Activated T-cell treated with anti-CD3 and anti-CD28 coated beads, Interleukin-2, amount 50 U/mL, for 24 hours (primary cell): ENCODE measurements at regions not wholly inside any gene's neighbourhood (a gene's known extent, or its start where the extent isn't known, plus 50 kb on each side); places are given as distances from the start of the nearest gene placed in this dataset.

Experiments used
- DNase-seq: peaks from one replicate; pipeline ENCODE4 v3.0.0-alpha.2; 2020
- H3K27ac Mint-ChIP-seq: 2 replicates; pipeline ENCODE4 v1.8.0; 2020; ENCODE audit warnings: mild to moderate bottlenecking, mixed read lengths
- H3K27me3 Mint-ChIP-seq: 2 replicates; pipeline ENCODE4 v1.8.0; 2020; ENCODE audit warnings: mixed read lengths
- H3K36me3 Mint-ChIP-seq: 2 replicates; pipeline ENCODE4 v1.8.0; 2020; ENCODE audit warnings: low read depth, mixed read lengths
- H3K4me1 Mint-ChIP-seq: 2 replicates; pipeline ENCODE4 v1.8.0; 2020; ENCODE audit warnings: low read depth, mixed read lengths
- H3K4me3 Mint-ChIP-seq: 2 replicates; pipeline ENCODE4 v1.8.0; 2020; ENCODE audit warnings: mild to moderate bottlenecking, moderate library complexity, mixed read lengths
- H3K9me3 Mint-ChIP-seq: 2 replicates; pipeline ENCODE4 v1.8.0; 2020; ENCODE audit warnings: mixed read lengths

- Mint-ChIP-seq H3K4me1 (no peaks in the 10 kb centered on the region), H3K36me3 (no peaks in the 10 kb centered on the region), H3K27me3 (peaks cover 25% of the 10 kb centered on the region), H3K9me3 (no peaks in the 10 kb centered on the region), H3K4me3 (no peak overlapping the region), H3K27ac (no peak overlapping the region)
- DNase-seq: no peak
Observed at GRCh38 chr7:26444555-26444954, 152.9 kb downstream of the SNX10 start.

GRCh38 chr7:26447116-26447515 is 155.5 kb downstream of the SNX10 start:
- no peaks in the 10 kb centered on the region for H3K36me3 Mint-ChIP-seq
- H3K27me3 Mint-ChIP-seq: peaks cover 25% of the 10 kb centered on the region
- no peak overlapping the region for H3K27ac Mint-ChIP-seq
- H3K9me3 Mint-ChIP-seq: no peaks in the 10 kb centered on the region
- H3K4me1 Mint-ChIP-seq: no peaks in the 10 kb centered on the region
- no peak for DNase-seq
- H3K4me3 Mint-ChIP-seq: no peak overlapping the region

DNA sequence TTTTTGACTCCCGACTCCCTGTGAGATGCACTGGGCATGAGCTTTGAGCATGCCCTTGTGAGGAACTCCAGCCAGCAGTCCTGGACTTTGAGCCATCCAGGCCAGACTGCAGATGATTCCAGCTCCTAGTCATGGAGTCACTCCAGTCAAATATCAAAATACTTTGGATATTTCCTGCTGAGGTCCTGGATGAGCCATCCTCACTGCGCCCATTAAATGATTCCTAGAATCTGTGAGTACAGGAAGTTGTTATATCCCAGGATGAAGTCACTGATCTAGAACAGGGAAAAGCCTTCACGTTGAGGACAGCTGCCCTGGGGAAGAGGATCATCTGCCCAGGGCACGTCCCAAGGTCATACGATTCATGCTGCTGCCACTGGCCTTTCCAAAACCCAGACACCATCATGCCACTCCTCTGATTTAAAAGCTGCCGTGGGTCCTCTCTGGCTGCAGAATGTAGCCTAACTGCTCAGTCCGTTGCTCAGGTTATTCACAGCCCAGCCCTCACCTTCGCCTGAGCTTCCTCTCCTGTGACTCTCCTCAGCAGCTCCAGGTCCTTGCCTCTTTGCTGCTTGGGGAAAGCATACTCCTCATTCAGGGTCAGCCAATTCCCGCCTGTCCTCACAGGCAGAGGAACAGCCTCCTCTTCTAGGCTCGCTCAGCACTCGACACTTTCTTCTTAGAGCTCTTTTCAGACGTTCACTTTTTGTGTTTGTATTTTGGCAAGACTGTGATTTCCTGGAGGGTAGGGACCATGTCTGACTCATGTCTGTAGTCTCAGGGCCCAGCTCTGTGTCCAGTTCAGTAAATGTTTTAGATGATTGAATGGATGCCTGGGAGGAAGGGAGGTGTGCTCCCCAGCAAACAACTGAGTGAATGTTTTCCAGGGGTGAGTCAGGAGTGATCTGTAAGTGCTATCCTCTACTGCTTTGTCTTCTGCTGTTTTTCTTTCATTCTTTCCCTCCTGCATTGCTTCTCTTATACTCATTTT is 157.8 kb downstream of the SNX10 start:
- Mint-ChIP-seq H3K4me3 (no peak overlapping the region), H3K4me1 (no peaks in the 10 kb centered on the region), H3K36me3 (no peaks in the 10 kb centered on the region), H3K27ac (no peak overlapping the region), H3K9me3 (no peaks in the 10 kb centered on the region), H3K27me3 (peaks cover 20% of the 10 kb centered on the region)
- DNase-seq: no peak

- Mint-ChIP-seq H3K4me1 (no peaks in the 10 kb centered on the region), H3K27ac (no peak overlapping the region)
- DNase-seq: no peak
Observed at GRCh38 chr7:26451997-26452396, 160.3 kb downstream of the SNX10 start.

DNA sequence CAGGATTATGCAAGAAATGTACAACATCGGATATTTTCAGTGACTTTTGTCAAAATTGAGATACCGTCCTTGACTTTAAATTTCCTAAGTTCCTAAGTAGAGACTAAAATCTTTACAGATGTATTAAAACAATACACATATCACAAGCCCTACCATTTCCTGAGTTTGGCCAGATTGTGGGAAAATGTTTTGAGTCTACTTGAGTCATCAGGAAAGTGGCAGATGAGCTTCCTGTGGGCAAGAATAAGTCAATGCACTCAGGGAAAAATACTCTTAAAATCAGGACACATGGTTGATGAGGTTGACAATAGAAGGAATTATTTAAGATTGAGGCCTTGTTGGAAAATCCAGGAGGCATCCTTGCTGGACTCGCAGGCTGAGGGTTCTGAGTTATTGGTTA is 162.5 kb downstream of the SNX10 start:
- Mint-ChIP-seq H3K4me1 (no peaks in the 10 kb centered on the region), H3K27me3 (no peaks in the 10 kb centered on the region), H3K36me3 (no peaks in the 10 kb centered on the region), H3K27ac (no peak overlapping the region), H3K9me3 (no peaks in the 10 kb centered on the region), H3K4me3 (no peak overlapping the region)
- DNase-seq: no peak

More at GRCh38 chr7:26451997-26452396, 160.3 kb downstream of the SNX10 start:
- Mint-ChIP-seq H3K27me3 (peaks cover 10% of the 10 kb centered on the region), H3K4me3 (no peak overlapping the region), H3K36me3 (no peaks in the 10 kb centered on the region), H3K9me3 (no peaks in the 10 kb centered on the region)

DNA sequence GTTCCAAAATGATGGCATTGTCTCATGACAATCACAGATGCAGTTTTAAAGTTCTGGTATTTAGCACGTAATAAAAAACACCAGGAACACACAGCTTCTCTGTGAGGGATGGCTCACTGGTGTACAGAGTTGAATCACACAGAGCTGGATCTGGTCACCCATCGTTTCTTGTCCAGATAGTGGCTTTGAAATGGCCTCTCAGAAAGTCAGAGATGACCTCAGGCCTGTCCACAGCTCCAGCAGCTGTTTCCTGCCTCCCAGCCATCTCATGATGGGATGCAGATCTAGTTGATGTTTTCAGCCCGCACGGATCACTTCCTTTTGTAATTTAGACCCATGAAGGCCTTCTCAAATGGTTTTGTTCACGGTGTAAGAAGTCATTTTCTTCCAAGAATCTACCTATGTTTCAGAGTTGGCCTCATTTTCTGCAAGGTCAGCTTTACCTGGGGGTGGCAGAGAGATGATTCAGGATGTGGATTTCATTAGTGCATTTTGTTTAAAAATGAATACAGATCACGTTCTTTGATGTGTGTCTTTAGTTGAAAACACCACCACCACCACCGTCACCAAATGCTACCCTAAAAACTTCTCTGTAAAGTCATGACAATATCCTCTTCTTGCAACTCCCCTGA is 166.2 kb downstream of the SNX10 start:
- DNase-seq: no peak
- no peak overlapping the region for H3K4me3 Mint-ChIP-seq

DNA sequence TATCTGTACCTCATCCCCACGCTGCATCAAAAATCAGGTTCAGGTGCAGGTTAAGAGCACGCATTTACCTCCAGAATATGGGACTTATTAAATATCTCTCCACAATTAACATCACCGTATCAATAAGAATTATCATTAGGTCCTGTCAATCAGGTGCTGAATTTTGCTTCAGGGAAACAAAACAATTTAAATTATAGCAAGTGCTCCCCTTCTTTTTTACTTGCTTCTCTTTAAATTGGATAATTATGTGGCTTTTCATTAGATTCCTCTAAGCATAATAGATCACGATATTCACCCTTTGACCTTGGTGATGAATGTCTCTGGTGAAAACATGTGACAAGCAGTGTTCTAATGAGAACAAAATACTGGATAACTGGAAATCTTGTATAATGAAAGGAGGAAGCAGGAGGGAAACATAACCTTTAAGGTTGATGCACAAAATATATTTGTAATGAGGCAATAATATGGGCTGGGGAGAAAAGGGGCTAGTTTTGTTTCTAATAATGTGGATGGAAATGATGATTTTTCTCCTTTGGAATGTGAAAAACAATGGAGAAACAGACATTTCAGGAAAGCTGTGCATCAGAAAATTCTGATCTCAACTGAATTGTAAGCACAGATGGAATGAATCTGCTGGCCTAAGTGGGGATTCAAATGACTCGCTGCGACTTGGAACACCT is 166.9 kb downstream of the SNX10 start:
- no peaks in the 10 kb centered on the region for H3K36me3 Mint-ChIP-seq
- DNase-seq: no peak
- H3K27me3 Mint-ChIP-seq: peaks cover 3% of the 10 kb centered on the region
- no peaks in the 10 kb centered on the region for H3K9me3 Mint-ChIP-seq
- no peak overlapping the region for H3K27ac Mint-ChIP-seq
- no peak overlapping the region for H3K4me3 Mint-ChIP-seq
- H3K4me1 Mint-ChIP-seq: no peaks in the 10 kb centered on the region

More for the DNA sequence above, 166.2 kb downstream of the SNX10 start:
- no peaks in the 10 kb centered on the region for H3K4me1 Mint-ChIP-seq
- H3K9me3 Mint-ChIP-seq: no peaks in the 10 kb centered on the region
- peaks cover 3% of the 10 kb centered on the region for H3K27me3 Mint-ChIP-seq
- no peak overlapping the region for H3K27ac Mint-ChIP-seq
- H3K36me3 Mint-ChIP-seq: no peaks in the 10 kb centered on the region

- no peak overlapping the region for H3K4me3 Mint-ChIP-seq
- H3K27ac Mint-ChIP-seq: no peak overlapping the region
- no peaks in the 10 kb centered on the region for H3K4me1 Mint-ChIP-seq
- H3K27me3 Mint-ChIP-seq: peaks cover 6% of the 10 kb centered on the region
- H3K9me3 Mint-ChIP-seq: no peaks in the 10 kb centered on the region
- no peak for DNase-seq
- no peaks in the 10 kb centered on the region for H3K36me3 Mint-ChIP-seq
Observed at GRCh38 chr7:26459540-26460193, 168.0 kb downstream of the SNX10 start.

- H3K36me3 Mint-ChIP-seq: no peaks in the 10 kb centered on the region
- H3K4me3 Mint-ChIP-seq: no peak overlapping the region
- DNase-seq: no peak
- H3K27me3 Mint-ChIP-seq: peaks cover 6% of the 10 kb centered on the region
- no peaks in the 10 kb centered on the region for H3K4me1 Mint-ChIP-seq
- no peaks in the 10 kb centered on the region for H3K9me3 Mint-ChIP-seq
- H3K27ac Mint-ChIP-seq: no peak overlapping the region
Observed at GRCh38 chr7:26460351-26461085, 168.9 kb downstream of the SNX10 start.

DNA sequence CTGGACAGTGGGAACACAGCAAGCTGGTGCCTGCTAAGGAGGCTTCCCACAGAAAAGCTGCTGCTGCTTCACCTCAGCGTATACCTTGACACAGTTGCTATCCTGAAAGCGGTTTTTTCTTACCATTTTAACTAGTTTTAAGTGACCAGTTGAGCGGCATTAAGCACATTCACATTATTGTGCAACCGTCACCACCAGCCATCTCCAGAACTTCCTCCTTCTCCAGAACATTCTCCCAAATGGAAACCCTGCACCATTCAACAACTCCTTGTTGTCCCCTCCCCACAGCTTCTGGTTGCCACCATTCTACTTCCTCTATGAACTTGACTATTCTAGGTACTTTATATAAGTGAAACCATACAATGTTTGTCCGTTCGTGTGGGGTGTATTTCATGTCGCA is 169.9 kb downstream of the SNX10 start:
- Mint-ChIP-seq H3K4me3 (no peak overlapping the region), H3K27me3 (peaks cover 6% of the 10 kb centered on the region), H3K9me3 (no peaks in the 10 kb centered on the region), H3K27ac (no peak overlapping the region), H3K36me3 (no peaks in the 10 kb centered on the region), H3K4me1 (no peaks in the 10 kb centered on the region)
- DNase-seq: no peak

DNA sequence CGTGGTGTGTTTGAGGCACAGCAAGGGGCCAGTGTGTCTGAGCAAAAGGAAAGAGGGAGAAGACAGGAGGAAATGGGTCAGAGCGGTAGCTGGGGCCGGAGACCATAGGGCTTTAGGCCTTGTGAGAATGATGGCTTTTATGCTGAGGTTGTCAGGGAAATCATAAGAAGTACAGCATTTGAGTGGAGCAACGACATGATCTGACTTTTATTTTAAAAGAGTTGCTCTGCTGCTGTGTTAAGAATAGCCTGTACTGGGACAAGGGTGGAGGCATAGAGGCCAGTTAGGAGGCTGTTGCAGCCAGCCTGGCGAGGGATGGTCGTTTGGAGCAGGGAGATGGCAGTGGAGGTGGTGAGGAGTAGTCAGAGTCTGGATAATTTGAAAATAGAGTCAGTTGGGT is 174.3 kb downstream of the SNX10 start:
- no peak overlapping the region for H3K4me3 Mint-ChIP-seq
- no peaks in the 10 kb centered on the region for H3K9me3 Mint-ChIP-seq
- H3K4me1 Mint-ChIP-seq: no peaks in the 10 kb centered on the region
- no peak overlapping the region for H3K27ac Mint-ChIP-seq
- peaks cover 6% of the 10 kb centered on the region for H3K27me3 Mint-ChIP-seq
- H3K36me3 Mint-ChIP-seq: no peaks in the 10 kb centered on the region
- no peak for DNase-seq

DNA sequence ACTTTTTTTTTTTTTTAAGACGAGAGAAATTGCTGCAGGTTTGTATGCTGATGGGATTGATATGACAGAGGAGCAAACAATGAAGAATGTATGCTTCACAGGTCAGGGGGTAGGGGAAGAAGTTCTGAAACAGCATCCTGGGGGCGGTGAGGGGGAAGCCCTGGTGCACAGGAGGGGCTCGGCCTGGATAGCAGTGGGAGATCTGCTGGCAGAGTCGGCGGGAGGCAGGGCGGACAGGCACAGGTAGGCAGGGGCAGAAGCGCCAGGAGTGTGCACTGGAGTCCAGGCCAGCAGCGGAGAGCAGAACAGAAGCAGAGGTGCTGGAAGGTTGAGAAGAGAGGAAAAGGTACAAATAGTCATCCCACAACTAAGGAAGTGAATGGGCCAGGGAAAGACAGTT is 175.4 kb downstream of the SNX10 start:
- Mint-ChIP-seq H3K27me3 (peaks cover 3% of the 10 kb centered on the region), H3K36me3 (no peaks in the 10 kb centered on the region), H3K27ac (no peak overlapping the region), H3K4me1 (no peaks in the 10 kb centered on the region), H3K4me3 (no peak overlapping the region), H3K9me3 (no peaks in the 10 kb centered on the region)
- DNase-seq: no peak

DNA sequence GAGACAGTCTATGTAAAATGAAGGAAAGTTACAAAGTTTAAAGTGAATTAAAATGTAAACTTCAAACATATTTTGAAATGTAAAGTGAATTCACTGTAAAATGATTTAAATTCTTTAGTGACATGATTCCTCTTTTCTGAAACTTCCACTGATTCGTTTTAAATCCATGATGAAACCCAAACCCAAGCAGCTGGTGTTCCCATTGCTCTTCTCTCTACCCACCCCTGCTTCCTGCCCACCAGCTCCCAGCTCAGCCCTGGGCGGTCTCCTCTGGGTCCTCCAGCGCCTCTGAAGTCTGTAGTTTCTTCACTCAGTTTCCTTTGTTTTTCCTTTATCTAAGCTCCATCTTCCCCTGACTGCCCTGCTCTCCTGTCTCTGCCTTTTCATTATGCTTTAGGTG is 175.9 kb downstream of the SNX10 start:
- peaks cover 6% of the 10 kb centered on the region for H3K27me3 Mint-ChIP-seq
- no peak for DNase-seq
- H3K27ac Mint-ChIP-seq: no peak overlapping the region
- H3K9me3 Mint-ChIP-seq: no peaks in the 10 kb centered on the region
- no peaks in the 10 kb centered on the region for H3K36me3 Mint-ChIP-seq
- H3K4me3 Mint-ChIP-seq: no peak overlapping the region
- H3K4me1 Mint-ChIP-seq: no peaks in the 10 kb centered on the region

DNA sequence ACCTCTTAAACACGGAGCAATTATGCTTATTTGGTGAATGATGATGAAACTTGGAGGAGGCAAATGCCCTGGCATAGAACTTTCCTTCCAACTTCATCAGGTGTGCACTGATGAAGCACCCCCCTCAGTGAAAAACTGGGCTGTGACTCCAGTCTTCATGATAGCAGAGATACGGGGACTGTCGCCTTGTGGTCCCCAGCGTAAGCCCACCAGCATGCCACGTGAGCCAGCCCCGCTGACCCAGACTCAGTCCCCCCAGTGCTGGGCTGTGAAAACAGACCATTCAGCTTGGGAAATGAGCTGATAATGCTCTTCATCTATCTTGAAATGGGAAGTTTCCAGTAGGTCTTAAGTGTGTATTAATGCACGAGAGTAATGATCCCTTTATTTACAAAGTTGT is 177.0 kb downstream of the SNX10 start:
- no peaks in the 10 kb centered on the region for H3K36me3 Mint-ChIP-seq
- no peak overlapping the region for H3K27ac Mint-ChIP-seq
- no peak for DNase-seq
- H3K9me3 Mint-ChIP-seq: no peaks in the 10 kb centered on the region
- no peak overlapping the region for H3K4me3 Mint-ChIP-seq
- peaks cover 6% of the 10 kb centered on the region for H3K27me3 Mint-ChIP-seq
- no peaks in the 10 kb centered on the region for H3K4me1 Mint-ChIP-seq
